Endothelial cell of umbilical vein (primary cell): ENCODE measurements at regions not wholly inside any gene's neighbourhood (a gene's known extent, or its start where the extent isn't known, plus 50 kb on each side); places are given as distances from the start of the nearest gene placed in this dataset.

ENCODE experiments used
- BruUV-seq: library from RNA; stranded (reverse); fragments of 400-500 nt; replicated peaks from 2 replicates; lab custom pipeline; 2021; lab: Mats Ljungman, UMichigan
- CTCF ChIA-PET: fragments of 300-600, 350-600 bp; sonication (Branson Sonifier 250); formaldehyde crosslinking; loops from one replicate; lab custom pipeline; 2021; ENCODE audit warnings: antibody characterized with exemption, inconsistent platforms; lab: Charles Lee
- POLR2A ChIA-PET: fragments of 300-600, 350-600 bp; sonication (Branson Sonifier 250); formaldehyde crosslinking; loops from one replicate; lab custom pipeline; 2021; ENCODE audit warnings: antibody characterized with exemption, inconsistent platforms; lab: Charles Lee
- DNase-seq: peaks from one replicate; pipeline ENCODE4 v3.0.0-alpha.2; 2011; ENCODE audit warnings: low read depth, low spot score
- FAIRE-seq: peaks from 2 replicates; lab custom pipeline; 2011; peaks lifted over from hg19 to GRCh38; lab: Jason Lieb, UNC
- H2AFZ ChIP-seq: 2 replicates; pipeline ENCODE4 v1.6.0; 2012; ENCODE audit warnings: low read depth, low read length, control low read depth, inconsistent platforms
- H3K27ac ChIP-seq: 2 replicates; pipeline ENCODE4 v1.5.1; 2011; ENCODE audit warnings: low read depth, mild to moderate bottlenecking, control low read depth, low read length, moderate library complexity; ENCODE audit not compliant: insufficient read depth
- H3K27me3 ChIP-seq, 2 experiments: 2 replicates each; pipeline versions ENCODE4 v1.6.0 to v1.6.1; 2011; ENCODE audit warnings: low read length in 2 of 2, mixed read lengths in 1 of 2; ENCODE audit not compliant: control insufficient read depth in 2 of 2, insufficient read depth in 2 of 2
- H3K36me3 ChIP-seq, 2 experiments: 2 replicates in 1 of 2; 3 replicates in 1 of 2; pipeline ENCODE4 v1.5.1; 2011; ENCODE audit warnings: low read length in 2 of 2, mild to moderate bottlenecking in 1 of 2, moderate library complexity in 1 of 2; ENCODE audit not compliant: control insufficient read depth in 2 of 2, insufficient read depth in 2 of 2; ENCODE audit errors: extremely low read depth in 1 of 2
- H3K4me1 ChIP-seq: 3 replicates; pipeline ENCODE4 v1.5.1; 2011; ENCODE audit warnings: mild to moderate bottlenecking, low read length; ENCODE audit not compliant: control insufficient read depth, insufficient read depth; ENCODE audit errors: extremely low read depth
- H3K4me2 ChIP-seq: 2 replicates; pipeline ENCODE4 v1.6.1; 2011; ENCODE audit warnings: low read length, control low read depth, mixed read lengths; ENCODE audit not compliant: insufficient read depth
- H3K4me3 ChIP-seq, 3 experiments: fragments of 200-600 bp in 1 of 3; sonication (generic), shearing (Covaris generic) in 1 of 3; replicated peaks in 1 of 3; 2 replicates each; pipeline ENCODE4 v1.5.1; 2011 to 2016; ENCODE audit warnings: control low read depth in 3 of 3, low read length in 3 of 3, mild to moderate bottlenecking in 2 of 3, inconsistent platforms in 1 of 3, low read depth in 1 of 3, moderate library complexity in 1 of 3; ENCODE audit not compliant: insufficient read depth in 1 of 3
- H3K79me2 ChIP-seq: 2 replicates; pipeline ENCODE4 v1.6.0; 2012; ENCODE audit warnings: low read length, inconsistent platforms; ENCODE audit not compliant: control insufficient read depth, insufficient read depth
- H3K9ac ChIP-seq: replicated peaks from 2 replicates; pipeline ENCODE3; 2011; ENCODE audit warnings: low read length, control low read depth; ENCODE audit not compliant: insufficient read depth; ENCODE audit errors: extremely low read depth
- H3K9me1 ChIP-seq: replicated peaks from 3 replicates; pipeline ENCODE4 v1.6.0; 2011; ENCODE audit warnings: mild to moderate bottlenecking, low read length; ENCODE audit not compliant: control insufficient read depth, insufficient read depth; ENCODE audit errors: extremely low read depth
- H3K9me3 ChIP-seq: replicated peaks from 2 replicates; pipeline ENCODE4 v1.5.1; 2012; ENCODE audit warnings: low read length, inconsistent platforms; ENCODE audit not compliant: control insufficient read depth, insufficient read depth
- H4K20me1 ChIP-seq: replicated peaks from 2 replicates; pipeline ENCODE3; 2011; ENCODE audit warnings: mild to moderate bottlenecking, low read length; ENCODE audit not compliant: control insufficient read depth, insufficient read depth; ENCODE audit errors: extremely low read depth
- EZH2 ChIP-seq: IDR thresholded peaks from 2 replicates; pipeline ENCODE4 v1.6.1; 2012; ENCODE audit warnings: borderline replicate concordance, low read depth, mild to moderate bottlenecking, moderate library complexity, low read length, inconsistent platforms; ENCODE audit not compliant: severe bottlenecking
- FOS ChIP-seq: IDR thresholded peaks from 2 replicates; pipeline ENCODE4 v1.6.1; 2011; ENCODE audit warnings: mild to moderate bottlenecking, low read length, moderate library complexity, borderline replicate concordance; ENCODE audit not compliant: insufficient read depth
- JUN ChIP-seq: IDR thresholded peaks from 2 replicates; pipeline ENCODE4 v1.6.1; 2011; ENCODE audit warnings: borderline replicate concordance, low read depth; ENCODE audit not compliant: insufficient read length, insufficient read depth
- POLR2A ChIP-seq: IDR thresholded peaks from 2 replicates; pipeline ENCODE4 v1.6.1; 2012; ENCODE audit warnings: low read depth, mild to moderate bottlenecking, control low read depth, low read length
- POLR2AphosphoS5 ChIP-seq: IDR thresholded peaks from 2 replicates; pipeline ENCODE4 v1.6.1; 2012; ENCODE audit warnings: low read depth, mild to moderate bottlenecking, control low read depth, low read length, moderate library complexity; ENCODE audit not compliant: insufficient read depth
- dilution Hi-C: fragments of 300-500 bp; cut with MboI; formaldehyde crosslinking; loops from one replicate; pipeline ENCODE4 v1.15.0; 2019; ENCODE audit warnings: low sequenced_read_pairs; ENCODE audit not compliant: extremely low pct_ligation_motif_present
- intact Hi-C: fragments of 100-400 bp; cut with micrococcal nuclease; formaldehyde crosslinking; loops from one replicate; pipeline ENCODE4 v1.10.0; 2022
- TF ChIP-seq, protein P1 (sequence below): IDR thresholded peaks from 2 replicates; pipeline ENCODE4 v1.6.1; 2011; ENCODE audit not compliant: insufficient read depth, insufficient read length
- TF ChIP-seq, protein P2 (sequence below), 2 donors: IDR thresholded peaks; 1 replicate in 1 of 2; 2 replicates in 1 of 2; pipeline ENCODE4 v1.5.1; 2011; ENCODE audit warnings: low read length in 2 of 2, mild to moderate bottlenecking in 2 of 2, moderate library complexity in 2 of 2, control low read depth in 1 of 2, inconsistent platforms in 1 of 2, low read depth in 1 of 2; ENCODE audit not compliant: insufficient read depth in 1 of 2; ENCODE audit errors: extremely low read depth in 1 of 2

DNA sequence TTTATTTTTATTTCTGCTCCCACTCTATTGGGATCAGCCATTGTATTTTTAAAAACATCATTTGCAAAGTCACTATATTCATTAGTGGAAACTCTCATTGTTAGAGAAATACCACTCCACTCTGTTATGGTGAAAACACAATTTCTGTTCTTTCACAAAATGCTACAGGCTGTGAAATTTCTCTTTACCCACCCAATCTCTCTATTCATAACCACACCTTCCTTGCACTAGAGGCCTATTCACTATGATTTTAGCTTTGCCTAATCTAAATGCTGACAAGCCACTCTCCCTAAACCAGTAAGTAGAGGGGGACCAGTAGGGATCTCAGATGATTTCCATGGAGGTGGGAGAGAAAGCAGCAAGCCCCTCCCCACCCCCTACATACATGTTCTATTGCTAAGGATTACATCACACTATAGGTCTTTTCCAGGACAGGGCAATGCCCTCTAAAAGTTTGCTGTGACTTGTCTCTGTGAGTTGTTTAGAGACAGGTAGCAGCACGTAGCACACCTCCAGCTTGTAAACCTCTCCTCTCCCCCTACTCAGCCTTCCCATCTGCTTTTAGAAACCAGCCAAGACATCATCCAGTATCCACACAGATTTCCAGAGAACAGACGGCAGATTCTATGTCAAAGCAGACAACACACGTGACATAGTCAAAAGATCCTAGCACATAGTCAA is 58.3 kb upstream of the PPP1R3C start:
- dilution Hi-C loops (no loop called here), intact Hi-C loops (loop anchor here (5.0 kb wide), 1 partner anchor 199 kb away; no protein-coding TSS in a partner anchor)
- TF ChIP-seq FOS (no peak), POLR2AphosphoS5 (no peak), JUN (no peak), EZH2 (no peak), POLR2A (no peak)
- TF ChIP-seq, protein P1, sequence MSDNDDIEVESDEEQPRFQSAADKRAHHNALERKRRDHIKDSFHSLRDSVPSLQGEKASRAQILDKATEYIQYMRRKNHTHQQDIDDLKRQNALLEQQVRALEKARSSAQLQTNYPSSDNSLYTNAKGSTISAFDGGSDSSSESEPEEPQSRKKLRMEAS: no peak
- TF ChIP-seq, protein P2, sequence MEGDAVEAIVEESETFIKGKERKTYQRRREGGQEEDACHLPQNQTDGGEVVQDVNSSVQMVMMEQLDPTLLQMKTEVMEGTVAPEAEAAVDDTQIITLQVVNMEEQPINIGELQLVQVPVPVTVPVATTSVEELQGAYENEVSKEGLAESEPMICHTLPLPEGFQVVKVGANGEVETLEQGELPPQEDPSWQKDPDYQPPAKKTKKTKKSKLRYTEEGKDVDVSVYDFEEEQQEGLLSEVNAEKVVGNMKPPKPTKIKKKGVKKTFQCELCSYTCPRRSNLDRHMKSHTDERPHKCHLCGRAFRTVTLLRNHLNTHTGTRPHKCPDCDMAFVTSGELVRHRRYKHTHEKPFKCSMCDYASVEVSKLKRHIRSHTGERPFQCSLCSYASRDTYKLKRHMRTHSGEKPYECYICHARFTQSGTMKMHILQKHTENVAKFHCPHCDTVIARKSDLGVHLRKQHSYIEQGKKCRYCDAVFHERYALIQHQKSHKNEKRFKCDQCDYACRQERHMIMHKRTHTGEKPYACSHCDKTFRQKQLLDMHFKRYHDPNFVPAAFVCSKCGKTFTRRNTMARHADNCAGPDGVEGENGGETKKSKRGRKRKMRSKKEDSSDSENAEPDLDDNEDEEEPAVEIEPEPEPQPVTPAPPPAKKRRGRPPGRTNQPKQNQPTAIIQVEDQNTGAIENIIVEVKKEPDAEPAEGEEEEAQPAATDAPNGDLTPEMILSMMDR (IDR thresholded peaks at IDR 0.05; ENCODE audit: extremely low read depth in 1 of 2, insufficient read depth in 1 of 2, low read depth in 1 of 2, low read length in 2 of 2): no peak
- H3K4me3 ChIP-seq: no peak overlapping the region
- H4K20me1 ChIP-seq: no peaks in the 10 kb centered on the region
- no peaks in the 10 kb centered on the region for H3K9me1 ChIP-seq
- H3K4me1 ChIP-seq: no peaks in the 10 kb centered on the region
- no TSS peak for BruUV-seq
- FAIRE-seq (no peak), DNase-seq (no peak)
- H2AFZ ChIP-seq: no peak overlapping the region
- no peaks in the 10 kb centered on the region for H3K9me3 ChIP-seq
- H3K79me2 ChIP-seq: no peaks in the 10 kb centered on the region
- no peak overlapping the region for H3K27ac ChIP-seq
- no peaks in the 10 kb centered on the region for H3K36me3 ChIP-seq
- no peak overlapping the region for H3K4me2 ChIP-seq
- POLR2A ChIA-PET: no interaction called here
- H3K27me3 ChIP-seq: peaks cover 2 to 7% of the 10 kb centered on the region in 2 experiments
- CTCF ChIA-PET: interaction anchor here (1.5 to 1.7 kb wide), 3 partner anchors 77 to 393 kb away, joined by 3 to 12 read pairs (median 6); no protein-coding TSS in a partner anchor
- H3K9ac ChIP-seq: no peak overlapping the region
